Hematopoietic multipotent progenitor cell (in vitro differentiated cells): ENCODE measurements at regions not wholly inside any gene's neighbourhood (a gene's known extent, or its start where the extent isn't known, plus 50 kb on each side); places are given as distances from the start of the nearest gene placed in this dataset.

Experiments used
- DNase-seq, 3 donors: peaks; one replicate each; pipeline ENCODE4 v3.0.0-alpha.2; 2011 to 2015; ENCODE audit warnings: low read depth in 2 of 3, low spot score in 2 of 3

DNA sequence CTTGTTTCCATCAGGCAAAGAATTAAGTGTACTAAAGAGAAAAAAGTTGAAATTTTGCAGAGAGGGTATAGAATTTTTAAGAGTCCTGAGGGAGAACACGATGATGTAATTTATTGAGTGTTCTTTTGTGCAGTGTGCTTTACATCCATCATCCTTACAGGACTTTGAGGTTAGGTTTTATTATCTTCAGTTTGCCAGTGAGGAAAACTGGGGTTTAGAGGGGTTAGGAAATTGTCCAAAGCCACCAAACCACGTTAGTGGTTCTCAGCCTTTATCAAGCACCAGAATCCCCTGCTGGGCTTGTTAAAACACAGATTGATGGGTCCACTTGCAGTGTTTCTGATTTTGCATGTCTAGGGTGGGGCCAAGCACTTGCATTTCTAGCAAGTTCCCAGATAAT, 277.5 kb downstream of the KCNS3 start:
- no peak for DNase-seq

DNA sequence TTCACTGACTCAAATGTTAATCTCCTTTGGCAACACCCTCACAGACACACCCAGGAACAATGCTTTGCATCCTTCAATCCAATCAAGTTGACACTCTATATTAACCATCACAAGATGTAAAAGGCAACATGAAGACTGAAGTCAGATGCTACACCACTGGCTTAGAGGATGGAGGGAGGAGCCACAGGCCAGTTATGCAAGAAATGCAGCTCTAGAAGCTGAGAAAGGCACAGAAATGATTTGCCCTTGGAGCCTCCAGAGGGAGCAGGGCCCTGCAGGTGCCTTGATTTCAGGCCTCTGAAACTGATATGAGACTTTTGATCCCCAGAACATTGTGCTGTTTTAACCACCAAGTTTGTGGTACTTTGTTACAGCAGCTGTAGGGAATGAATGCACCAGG, 276.3 kb downstream of the KCNS3 start:
- DNase-seq = no peak

DNA sequence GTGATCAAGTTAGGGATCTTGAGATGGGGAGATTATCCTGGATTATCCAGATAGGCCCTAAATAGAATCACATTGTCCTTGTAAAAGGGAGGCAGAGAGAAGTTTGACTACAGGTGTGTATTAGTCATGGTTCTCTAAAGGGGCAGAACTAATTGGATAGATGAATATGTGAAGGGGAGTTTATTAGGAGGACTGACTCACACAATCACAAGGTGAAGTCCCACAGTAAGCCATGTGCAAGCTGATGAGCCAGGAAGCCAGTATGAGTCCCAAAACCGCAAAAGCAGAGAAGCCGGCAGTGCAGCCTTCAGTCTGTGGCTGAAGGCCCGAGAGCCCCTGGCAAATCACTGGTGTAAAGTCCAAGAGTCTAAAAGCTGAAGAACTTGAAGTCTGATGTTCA, 275.8 kb downstream of the KCNS3 start:
- DNase-seq = no peak

DNA sequence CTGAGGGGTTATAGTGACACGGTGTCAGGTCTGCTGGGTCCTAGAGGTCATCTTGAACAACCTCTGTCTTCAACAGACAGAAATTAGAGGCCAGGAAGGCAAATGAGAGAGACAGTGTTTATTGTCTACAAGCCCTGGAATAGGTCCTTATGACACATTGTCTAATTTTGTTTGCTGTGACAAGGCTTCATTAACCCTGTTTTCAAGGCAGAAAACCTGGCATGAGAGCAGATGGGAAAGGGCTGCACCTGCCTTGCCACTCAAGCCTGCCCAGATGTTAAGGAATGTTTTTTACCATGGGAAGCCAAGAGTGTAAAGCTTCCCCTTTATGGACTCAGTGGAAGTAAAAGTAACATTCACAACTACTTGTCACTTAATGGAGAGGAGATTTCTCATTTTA, 275.3 kb downstream of the KCNS3 start:
- no peak for DNase-seq

DNA sequence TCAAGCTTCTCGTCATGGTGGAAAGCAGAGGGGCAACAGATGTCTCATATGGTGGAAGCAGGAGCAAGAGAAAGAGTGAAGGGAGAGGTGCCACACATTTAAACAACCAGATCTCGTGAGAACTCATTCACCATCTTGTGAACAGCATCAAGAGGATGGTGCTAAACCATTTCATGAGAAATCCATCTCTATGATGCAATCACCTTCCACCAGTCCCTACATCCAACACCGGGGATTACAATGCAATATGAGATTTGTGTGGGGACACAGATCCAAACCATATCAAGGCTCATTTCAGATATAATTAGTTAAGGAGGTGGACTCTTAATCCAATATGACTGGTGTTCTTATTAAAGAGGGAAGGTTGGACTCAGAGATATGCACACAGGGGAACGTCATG, 272.8 kb downstream of the KCNS3 start:
- DNase-seq = no peak

DNA sequence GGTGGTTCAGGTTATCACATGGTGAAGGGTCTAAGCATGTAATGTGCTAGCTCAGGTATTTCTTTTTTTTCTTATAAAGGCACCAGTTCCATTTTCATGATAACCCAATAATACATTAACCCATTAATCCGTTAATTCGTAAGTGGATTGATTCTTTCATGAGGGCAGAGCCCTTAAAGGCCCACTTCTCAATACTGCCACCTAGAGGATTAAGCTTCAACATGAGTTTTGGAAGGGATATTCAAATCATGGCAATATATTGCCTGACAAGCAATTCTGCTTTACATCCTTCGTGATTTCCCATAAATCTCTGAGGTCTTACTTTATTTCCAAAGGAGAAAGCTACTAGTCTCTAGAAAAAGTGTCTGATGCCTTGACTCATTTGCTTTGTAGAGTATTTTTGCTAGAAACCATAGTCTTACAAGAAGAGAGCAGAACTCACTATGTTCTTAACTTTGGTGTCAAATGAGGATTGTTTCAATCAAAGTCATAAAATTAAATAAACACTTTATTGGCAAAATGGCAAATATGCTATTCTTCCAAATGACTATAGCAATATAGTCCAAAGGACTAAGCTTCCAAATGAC, 271.3 kb downstream of the KCNS3 start:
- peak in 2 of 3 donors; percentile 11 to 40 for DNase-seq

DNA sequence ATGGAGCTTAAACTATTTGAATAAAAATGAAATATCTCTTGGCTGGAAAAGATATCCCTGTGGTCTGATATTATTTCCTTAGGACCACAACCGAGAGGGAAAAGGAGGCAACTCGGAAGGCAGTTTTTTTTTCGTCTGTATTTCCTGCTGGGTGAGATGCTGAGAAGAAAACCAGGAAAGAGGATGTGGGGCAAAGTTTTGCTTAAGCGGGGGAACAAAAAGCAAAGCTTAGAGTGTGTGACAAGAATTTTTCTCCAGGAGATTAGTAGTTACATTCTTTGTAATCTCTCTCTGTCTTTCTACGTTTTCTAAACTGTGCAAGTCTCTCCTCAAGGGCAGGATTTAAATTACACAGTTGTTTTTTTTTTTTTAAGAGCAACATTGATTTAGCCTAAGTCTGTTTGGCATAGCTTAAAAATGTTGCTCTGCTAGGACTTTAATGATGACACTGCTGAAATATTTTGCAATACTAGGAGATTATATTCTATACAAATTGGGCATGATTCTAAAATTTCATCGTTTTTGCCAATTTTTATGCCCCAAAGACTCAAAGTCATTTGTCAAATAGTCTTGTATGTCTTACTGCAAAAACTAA, 258.5 kb downstream of the KCNS3 start:
- no peak for DNase-seq

DNA sequence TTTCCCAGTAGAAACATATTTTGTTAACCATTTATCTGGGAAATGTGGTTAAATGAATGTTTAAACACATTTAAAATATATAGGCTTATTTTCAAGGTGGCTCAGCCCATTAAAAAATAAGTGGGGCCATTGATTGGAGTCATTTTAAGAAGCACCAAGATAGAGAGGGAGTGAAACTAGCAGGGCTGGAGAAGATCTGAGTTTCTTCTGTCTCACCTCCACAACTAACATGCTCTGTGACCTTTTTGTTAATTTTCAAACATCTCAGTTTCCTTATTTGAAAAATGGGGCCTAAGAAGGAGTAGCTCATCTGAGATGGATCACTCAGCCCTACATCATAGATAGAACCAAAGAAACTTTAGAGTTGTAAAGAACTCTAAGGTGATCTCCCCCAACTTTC, 254.8 kb downstream of the KCNS3 start:
- no peak for DNase-seq

DNA sequence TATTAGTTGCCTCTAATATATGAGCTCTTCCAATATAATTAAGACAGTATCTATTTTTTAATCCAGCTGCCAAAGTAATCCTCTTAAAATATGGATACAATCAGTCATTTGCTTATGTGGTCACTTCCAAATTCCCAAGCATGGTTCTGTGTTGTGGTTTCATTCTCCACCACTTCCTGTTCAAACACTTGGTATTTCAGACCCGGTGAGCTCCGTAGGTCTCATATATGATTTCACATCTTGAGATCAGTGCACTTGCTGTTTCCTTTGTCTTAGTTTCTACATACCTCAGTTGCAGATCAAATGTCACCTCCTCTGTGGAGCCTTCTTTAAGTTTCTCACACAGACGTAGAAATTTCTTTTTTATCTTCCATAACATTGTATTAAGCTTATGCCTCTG, 254.2 kb downstream of the KCNS3 start:
- peak in 1 of 3 donors; percentile 2 for DNase-seq

DNA sequence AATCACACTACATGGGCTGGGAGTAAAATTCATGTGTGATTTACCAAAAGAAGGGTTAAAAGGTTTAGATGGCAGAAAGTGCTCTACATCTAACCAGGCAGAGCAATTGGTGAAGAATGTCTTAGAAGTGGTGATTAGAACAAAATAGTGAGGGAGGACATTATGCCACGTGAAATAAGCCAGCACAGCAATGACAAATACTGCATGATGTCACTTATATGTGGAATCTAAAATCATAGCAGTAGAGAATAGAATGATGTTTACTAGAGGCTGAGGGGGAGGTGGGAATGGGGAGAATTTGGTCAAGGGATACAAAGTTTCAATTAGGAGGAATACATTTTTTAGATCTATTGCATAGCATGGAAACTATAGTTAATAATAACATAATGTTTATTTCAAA, 253.3 kb downstream of the KCNS3 start:
- no peak for DNase-seq

DNA sequence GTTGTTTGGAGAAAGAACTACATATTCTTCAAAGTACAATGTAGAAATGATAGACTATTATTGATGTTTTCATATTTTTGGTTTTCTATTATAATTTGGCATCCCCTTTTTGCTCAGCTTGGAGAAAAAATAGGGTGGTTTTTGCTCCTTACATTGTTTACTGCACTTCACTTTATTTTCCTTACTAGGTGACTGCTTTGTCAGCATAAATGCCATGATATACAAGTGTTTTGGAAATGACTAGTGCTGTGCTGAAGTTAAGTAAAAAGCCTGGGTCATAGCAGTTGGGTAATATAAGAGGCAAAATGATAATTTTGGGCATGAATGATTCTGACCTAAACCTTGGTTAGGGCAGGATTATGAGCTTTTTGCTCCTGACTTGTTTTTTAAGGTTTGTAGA, 250.9 kb downstream of the KCNS3 start:
- DNase-seq = no peak

DNA sequence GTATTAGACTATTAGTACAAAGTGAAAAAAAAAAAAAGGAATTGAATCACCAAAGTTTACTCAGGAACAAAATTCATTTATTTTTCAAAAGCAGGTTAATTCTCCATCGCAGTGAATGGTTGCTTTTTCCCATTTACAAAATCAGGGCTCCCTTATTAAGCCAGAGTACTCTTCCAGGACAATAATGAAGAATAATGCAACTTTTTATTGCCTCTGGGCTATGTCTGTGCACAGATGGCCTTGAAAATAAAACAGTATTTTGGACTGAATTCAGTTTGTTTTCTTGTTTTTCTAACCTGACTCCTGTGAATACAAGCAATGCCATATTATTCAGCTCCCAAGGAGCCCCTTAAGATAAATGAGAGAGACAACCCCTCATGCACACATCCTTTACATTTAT, 246.8 kb downstream of the KCNS3 start:
- no peak for DNase-seq

DNA sequence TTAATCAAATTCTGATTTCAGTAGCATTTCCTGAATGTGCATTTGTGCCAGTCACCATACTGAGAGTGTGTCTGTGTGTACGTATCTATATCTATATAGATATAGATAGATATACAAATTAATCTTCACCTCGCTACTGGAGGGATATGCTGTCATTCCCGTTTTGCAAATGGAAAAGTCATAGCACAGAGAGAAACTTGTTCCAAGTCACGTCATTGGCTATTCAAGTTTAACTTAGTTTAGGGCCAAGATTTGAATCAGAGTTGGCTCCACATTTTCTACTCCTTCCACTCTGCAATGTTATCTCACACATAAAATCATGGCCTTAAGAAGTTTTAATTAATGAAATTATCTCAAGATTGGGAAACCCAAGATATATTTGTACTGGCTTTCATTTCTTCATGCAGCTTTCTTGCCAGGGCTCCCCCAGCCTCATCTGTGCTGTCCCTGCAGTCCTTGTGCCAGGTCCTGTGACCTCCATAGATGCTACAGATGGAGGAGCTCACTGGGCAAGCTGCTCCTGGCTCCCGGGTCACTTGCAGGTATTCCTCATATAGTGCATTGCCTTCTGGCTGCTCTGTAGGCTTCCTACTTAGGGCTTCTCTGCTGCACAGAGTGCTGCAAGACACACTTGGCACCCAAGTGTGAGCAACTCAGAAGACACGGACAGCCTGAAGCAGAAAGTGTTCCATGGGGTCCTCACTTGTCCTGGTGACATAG, 245.8 kb downstream of the KCNS3 start:
- no peak for DNase-seq

DNA sequence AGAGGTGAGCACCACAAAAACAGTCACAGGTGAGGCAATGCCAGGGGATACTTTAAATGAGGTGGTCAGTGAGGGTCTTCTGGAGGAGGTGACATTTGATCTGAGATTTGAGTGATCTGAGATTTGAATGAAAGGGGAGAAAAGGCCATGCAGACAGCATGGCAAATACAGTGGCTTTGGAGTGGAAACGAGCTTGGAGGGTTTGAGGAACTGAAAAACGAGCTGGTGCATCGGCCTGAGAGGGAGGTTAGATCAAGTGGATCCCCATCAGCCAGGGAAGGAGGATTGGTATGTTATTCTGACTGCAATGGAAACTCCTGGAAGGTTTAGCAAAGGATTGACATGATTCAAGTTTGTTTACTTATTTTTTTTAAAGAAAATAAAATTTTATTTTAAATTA, 245.1 kb downstream of the KCNS3 start:
- no peak for DNase-seq

DNA sequence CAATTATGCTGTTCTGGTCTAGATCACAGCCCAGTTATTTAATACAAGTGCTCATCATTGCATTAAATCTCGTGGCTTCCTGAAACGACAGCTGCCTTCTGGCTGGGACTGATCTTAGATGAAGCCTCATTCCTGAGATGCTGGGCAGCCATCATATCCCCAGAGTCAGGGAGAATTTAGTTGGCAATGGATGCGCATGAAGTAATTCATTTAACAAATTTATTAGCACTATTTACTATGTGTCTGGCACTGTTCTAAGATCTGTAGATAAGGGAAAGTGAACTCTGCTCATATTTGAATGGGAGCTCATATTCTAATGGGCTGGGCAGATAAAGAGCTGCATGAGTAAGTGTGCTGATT, 244.7 kb downstream of the KCNS3 start:
- no peak for DNase-seq

DNA sequence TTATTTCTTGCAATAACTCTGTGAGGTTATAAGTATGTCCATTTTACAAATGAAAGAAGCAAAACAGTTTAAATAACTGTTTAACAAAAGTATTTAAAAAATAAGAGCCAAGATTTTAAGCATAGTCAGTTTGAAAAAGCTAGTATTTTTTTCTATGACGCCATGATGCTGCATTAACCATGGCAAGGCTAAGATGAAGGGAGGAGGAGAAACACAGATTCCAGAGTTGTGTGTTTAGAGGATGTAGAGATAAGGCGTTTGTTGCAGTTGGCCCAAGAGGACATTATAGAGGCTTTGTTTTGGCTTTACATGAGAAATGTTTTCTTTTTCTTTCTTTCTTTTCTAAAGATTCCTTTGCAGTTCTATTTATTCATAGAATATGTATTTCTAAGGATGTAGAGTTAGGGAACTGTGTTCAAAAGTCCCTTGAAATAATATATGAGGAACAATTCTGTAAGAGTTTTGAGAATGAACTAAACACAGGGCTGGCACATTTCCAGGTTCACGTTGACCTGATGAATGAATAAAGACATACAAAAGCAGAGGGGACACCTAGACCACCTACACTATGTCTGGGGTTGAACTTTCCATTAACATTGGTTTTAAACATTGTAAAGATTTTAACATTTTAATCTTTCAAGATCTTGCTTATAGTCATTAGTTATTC, 244.2 kb downstream of the KCNS3 start:
- no peak for DNase-seq

DNA sequence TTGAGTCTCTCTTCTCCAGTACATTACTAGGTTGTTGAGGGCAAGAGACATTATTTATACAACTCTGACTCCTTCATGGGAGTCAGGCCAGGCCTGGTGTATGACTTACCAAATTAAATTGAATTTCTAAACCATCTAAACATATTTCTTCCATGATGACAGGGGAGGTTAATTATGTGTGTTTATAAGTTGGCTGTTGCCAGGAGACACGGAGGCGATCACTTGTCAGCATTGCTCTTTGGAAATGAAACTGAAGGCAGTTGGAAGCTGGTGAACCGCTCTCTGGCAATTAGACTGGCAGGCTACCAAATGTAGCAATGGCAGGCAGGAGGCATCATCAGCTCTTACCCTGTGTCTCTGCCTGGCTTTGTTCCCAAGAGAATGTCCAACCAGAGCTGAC, 241.4 kb downstream of the KCNS3 start:
- DNase-seq = no peak

DNA sequence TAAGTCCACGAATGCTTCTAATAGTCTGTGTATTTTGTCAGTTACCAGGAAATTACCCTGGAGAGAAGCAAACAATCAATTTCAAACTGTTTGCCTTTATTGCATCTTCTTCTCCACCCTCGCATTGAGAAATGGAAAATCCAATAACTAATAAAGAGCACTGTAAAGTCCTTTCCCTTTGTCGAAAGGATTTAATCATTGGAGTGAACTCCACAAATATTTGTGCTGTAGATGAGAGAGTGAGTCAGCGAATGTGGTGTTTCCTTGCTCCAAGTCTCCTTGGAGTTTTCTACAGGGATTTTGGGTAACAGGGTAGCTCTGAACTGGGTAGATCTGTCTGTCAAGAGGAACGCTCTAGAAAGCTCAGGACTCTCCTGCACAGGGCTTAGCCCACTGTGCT, 240.2 kb downstream of the KCNS3 start:
- no peak for DNase-seq

DNA sequence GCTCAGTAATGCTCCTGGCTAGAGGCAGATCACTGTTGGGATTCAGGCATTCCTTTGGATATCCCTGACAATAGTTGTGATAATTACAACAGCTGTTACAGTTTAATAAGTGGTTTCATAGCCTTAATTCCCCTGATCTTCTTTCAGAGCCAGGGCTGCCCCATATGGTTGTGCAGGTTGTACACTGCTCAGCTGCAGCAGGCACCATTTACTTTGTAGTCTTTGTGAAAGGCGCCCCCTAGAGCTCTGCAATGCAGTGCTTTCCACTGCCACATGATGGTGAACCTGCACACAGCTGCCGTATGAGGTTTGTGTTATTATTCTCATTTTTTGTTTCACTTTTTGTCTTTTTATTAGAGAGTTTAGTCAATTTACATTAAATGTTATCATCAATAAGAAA, 239.1 kb downstream of the KCNS3 start:
- peak in 1 of 3 donors; percentile 10 for DNase-seq

DNA sequence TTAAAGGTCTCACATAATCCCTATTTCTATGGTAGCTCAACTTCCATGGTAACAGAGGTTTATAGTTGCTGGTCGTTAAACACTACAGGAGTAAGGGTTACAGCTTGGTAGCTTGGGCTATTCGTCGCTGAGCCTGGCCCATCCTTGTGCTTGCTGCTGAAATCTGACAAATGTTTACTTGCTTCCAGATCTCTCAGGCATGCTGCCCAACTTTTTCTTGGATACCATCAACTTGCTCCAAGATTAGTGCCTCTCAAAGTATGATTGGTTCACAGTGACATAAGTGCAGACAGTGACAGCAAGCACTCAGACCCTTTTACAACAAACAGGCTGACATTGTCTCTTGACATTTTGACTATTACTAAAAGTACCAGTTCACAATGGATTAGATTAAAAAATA, 231.8 kb downstream of the KCNS3 start:
- no peak for DNase-seq

DNA sequence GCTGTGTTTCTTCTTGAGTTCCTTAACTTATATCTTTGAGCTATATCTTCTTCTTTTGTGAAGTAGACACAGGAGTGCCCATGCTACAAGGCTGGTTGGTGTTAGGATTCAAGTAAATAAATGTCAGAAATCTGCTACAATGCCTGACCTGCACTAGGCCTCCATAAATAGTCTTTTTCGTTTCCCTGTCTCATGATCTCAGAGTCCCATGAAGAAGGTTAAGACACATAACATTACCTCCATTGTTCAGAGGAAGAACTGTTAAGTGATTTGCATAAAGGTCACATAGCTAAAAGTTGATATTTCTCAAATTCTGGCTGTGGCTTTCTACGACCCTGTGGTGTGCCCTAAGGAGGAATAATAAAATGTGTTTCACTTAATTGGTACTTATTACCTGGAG, 228.4 kb downstream of the KCNS3 start:
- no peak for DNase-seq

DNA sequence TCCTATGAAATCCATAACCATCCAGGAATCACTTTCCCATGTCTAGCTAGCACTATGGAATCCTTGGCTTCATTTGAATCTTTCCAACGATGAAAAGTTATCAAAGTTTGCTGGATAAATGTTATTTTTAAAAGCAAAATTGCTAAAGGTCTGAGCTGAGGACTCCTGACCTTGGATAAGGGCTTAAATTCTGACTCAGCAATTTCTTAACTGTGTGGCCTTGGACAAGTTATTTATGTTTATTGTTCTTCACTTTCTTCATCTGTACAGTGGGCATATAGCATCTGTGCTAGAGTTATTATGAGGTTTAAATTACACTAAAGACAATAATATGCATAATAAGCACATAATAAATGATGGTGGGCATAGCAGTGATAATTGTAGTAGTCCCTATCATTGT, 227.5 kb downstream of the KCNS3 start:
- DNase-seq = no peak
